Stimulated activated naive CD8-positive, alpha-beta T cell treated with anti-CD3 and anti-CD28 coated beads, Interleukin-15, Interleukin-2, amounts not matched to agents 100 U/mL and 50 U/mL, for 24 hours (primary cell): ENCODE measurements at regions not wholly inside any gene's neighbourhood (a gene's known extent, or its start where the extent isn't known, plus 50 kb on each side); places are given as distances from the start of the nearest gene placed in this dataset.
"Not testable (repeated sequence)": the region's sequence is repeated elsewhere in the genome, so short reads cannot be mapped to it uniquely, and the experiment has no call there.

ENCODE experiments used
- ATAC-seq: fragments of 150-1000 bp; cut with Tn5 transposase; one replicate; pipeline ENCODE4 v1.10.0; 2021
- DNase-seq: peaks from one replicate; pipeline ENCODE4 v3.0.0; 2021

DNA sequence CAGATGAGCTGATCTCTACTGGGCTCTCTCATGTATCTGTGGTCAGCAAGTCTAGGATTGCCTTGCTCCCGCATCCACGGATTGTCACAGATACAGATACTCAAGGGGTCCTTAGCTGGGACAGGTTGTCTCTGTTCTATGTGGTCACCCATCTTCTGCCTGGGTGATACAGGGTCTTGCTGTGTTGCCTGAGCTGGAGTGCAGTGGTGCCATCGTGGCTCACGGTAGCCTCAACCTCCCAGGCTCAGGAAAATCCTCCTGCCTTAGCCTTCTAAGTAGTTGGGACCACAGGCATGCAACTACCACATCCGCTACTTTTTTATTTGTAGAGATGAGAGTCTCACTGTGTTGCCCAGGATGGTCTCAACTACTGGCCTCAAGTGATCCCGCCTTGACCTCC is 72.5 kb upstream of the ZNF217 start:
- DNase-seq (no peak), ATAC-seq (no peak)

DNA sequence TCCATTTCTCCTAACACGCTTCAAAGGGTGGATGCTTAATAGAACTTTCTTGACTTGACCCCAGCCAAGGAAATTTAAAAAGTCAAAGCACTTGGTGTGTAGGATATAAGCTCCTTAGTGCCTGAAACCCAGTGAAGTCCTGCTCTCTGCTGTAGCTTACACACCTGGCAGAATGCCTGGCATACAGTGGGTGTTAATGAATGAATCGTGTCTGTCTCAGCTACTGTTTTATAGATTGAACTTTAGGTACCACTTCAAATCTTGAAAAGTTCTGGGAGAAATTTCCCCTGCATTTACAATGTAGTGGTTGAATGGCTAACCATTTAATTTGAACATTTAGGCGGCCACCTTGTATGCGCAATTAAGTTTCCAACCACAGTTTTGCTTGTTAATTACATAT is 70.5 kb upstream of the ZNF217 start:
- ATAC-seq: no peak

DNA sequence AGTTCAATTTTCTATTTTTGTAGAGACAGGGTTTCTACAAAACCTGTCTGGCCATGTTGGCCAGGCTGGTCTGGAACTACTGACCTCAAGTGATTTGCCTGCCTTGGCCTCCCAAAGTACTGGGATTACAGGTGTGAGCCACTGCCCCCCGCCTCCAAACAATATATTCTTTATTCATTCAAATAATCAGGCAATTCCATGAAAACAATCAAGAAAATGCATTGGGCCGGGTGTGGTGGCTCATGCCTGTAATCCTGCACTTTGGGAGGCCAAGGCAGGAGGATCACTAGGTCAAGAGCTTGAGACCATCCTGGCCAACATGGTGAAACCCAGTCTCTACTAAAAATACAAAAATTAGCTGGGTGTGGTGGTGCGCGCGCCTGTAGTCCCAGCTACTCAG is 69.9 kb upstream of the ZNF217 start:
- not testable (repeated sequence) for ATAC-seq, DNase-seq

More for the DNA sequence above, 70.5 kb upstream of the ZNF217 start:
- DNase-seq: no peak

DNA sequence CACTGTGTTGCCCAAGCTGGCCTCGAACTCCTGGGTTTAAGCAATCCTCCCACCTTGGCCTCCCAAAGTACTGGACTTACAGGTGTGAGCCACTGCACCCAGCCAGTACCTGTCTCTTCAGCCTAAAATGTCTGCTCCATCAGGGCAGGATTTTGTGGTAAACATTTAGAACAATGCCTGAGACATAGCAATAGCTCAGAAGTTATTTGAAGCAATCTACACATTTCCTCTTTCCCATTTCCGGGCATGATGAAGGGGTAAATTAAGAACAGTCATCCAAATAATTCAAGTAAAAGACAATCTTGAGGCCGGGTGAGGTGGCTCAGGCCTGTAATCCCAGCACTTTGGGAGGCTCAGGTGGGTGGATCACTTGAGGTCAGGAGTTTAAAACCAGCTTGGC is 69.0 kb upstream of the ZNF217 start:
- DNase-seq: no peak
- no peak for ATAC-seq

DNA sequence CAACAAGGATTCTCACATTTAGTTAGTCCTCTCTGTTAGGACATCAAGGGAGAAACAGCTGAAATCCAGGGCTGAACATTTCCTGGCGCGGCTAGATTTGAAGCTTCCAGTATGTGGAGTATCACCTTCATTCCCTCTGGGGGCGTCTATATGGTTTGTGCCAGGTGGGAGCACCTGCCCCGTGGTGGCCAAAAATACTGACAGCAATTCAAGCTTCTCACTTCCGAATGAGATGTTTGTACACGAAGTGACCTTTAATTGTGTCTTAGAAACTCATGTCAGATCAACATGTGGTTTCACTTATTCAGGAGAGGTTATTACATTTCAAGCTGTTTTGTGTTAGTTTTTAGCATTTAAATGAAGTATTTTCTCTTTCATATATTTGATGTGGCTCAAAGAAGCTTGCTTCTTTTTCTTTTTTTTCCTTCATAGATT is 67.3 kb upstream of the ZNF217 start:
- ATAC-seq: peak; percentile 35

DNA sequence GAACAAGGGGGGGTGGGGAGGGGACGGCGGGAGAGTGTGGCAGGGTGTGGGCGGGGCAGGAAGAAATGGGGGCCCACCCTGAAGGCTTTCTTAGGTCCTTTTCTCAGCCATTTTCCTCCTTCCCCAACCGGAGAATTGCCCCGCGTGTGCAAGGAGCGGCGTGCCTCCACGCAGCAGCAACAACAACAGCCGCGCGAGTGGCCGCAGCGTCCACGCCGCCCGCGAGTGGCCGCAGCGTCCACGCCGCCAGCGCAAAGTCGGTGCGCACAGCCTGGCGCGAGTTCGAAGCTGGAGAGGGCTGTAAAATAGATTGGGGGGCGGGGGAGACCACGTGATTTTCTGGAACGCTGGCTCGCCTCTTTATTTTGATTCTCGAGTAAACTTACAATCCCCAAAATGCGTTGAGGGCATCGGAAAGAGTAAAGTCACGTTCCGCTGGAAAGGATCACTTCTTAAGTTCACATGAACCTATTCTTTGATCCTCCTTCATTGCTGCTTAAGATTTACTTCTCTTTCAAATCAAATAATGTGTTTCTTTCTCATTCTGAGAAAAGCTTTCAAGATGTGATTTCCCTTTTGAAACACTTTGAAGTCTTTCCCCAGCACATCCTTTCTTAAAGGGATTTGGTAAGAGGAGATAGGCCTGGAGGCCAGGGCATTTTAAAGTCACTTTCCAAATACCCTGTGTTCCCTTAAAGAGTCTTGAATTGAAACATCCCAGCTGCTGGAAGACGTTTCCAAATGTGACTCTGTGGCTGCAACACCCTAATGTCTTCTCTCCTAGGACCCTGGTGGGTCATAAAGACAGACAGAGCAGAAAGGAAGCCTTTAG is 66.7 kb upstream of the ZNF217 start:
- ATAC-seq: peak; percentile 25
- DNase-seq: peak; percentile 64

More for the DNA sequence above, 67.3 kb upstream of the ZNF217 start:
- no peak for DNase-seq

DNA sequence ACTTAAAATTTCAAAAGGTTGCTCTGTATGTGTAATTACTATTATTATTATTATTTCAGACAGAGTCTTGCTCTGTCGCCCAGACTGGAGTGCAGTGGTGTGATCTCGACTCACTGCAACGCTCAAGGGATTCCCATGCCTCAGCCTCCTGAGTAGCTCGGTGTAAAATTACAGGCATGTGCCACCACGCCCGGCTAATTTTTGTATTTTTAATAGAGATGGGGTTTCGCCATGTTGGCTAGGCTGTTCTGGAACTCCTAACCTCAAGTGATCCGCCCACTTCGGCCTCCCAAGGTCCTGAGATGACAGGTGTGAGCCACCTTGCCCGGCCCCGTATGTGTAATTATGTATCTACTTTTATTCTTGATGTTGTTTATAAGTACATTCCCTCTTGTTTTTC is 65.3 kb upstream of the ZNF217 start:
- ATAC-seq: no peak
- no peak for DNase-seq

- no peak for ATAC-seq
- DNase-seq: no peak
Observed at GRCh38 chr20:53658322-53658721, 64.7 kb upstream of the ZNF217 start.

- DNase-seq (no peak), ATAC-seq (no peak)
Observed at GRCh38 chr20:53657732-53658131, 64.1 kb upstream of the ZNF217 start.

DNA sequence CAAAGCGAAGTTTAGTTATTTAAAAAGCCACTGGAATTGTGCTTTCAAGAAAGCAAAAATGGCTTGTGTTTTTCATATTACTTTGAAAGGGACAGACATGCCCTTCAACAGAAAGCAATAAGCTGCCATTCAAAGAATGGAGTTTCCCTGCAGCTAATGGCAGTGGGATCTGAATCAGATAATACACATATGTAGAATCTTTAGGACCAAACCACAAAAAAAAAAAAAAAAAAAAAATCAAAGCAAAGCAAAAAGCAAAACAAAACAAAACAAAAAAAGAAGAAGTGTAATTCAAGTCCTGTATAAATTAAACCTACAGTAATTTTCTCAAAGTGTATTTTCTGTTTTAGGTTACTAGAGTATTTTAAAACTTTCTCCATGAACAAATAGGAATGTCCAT is 63.6 kb upstream of the ZNF217 start:
- DNase-seq (no peak), ATAC-seq (no peak)

DNA sequence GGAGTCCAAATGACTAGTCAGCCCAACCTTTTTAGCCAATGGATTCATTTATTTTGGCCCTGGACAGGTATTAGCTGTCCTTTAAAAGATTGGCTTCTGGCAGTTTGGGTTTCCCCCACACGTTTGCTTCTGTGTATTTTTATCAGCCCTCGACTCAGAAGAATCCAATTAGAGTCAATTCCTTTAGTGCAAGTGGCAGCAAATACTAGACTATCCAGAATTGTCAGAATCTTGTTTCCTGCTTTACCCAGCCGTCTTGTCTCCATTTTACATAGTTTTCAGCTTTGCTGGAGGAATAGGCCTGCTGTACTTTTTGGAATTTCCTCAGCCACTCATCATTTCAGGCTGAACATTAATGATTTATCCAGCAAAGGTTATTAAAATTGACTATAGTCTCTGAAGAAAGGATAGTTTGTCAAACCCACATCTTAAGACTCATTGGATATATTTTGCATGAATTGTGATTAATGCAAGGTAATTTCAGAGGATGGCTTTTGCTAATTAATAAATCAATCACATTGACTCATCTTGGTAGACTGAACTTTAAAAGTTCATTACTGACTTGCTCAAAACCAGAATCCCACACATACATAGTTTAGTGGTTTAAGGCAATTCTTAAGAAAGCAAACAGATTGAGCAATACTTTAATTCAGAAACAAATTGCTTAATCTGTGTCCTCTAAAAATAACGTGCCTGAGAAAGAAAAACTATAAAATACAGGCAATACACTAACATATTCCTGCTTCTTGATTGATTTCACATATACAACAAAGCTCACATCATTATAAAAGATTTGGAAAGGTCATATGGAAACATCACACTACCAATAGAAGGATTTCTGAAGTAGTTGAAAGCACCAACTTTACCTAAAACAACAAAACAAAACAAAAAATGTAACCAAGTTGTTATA is 62.9 kb upstream of the ZNF217 start:
- peak; percentile 23 for ATAC-seq
- no peak for DNase-seq

DNA sequence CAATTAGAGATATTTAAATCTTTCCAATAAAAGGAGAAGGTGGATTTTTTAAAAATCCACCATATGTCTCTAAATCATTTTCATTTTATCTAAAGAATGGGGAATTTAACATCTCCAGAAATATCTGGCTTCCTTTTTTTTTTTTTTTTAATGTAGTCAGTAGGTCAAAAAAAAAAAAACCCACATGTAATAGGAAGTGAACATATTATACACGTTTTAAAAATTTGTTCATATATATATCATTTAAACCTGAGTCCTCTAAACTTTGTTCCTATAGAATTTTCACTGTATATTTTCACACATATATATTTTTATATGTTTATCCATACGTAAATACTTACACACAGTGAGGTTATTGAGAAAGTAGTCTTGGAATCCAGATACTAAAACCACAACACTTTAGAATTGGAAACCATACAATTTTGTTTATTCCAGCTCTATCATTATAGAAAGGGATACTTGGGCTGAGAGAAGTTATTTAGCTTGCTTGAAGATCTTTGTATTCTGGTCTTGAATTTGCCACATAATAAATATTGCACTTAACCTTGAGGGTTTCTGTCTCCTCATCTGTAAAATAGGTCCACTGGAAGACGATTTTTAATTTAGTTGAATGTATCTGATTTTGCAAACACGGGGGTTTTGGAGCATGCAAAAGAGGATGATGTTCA is 62.1 kb upstream of the ZNF217 start:
- ATAC-seq (no peak), DNase-seq (no peak)

DNA sequence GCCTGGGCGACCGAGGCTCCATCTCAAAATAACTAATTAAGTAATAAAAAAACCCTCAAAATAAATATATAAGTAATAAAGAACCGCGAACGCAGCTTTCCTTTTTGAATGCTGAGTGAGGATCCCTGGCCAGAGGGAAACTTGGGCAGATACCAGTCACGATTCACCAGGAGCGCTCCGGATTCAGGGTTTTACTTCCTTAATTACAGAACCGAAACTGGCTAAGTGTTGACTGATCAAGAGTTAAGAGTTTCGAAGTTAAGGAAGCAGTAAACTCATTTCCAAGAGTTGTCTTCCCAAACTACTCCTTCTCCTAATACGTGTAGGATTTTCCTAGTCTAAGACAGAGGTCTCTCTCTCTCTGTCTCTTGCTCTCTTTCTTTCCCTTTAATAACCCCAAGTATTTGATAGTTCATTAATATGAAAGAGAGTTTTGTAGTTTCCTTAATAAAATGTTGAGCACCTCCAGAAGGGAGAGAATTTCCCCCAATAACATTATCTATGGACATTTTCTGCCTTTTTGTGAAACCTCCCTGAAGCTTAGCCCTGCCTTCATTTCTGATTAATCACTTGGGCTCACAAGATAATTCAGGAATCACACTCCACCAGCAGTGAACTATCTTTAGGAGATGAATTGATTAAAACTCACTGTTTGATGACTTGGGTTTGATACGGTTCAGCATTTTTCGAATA is 61.4 kb upstream of the ZNF217 start:
- no peak for DNase-seq
- no peak for ATAC-seq

GRCh38 chr20:53654521-53654920 is 60.9 kb upstream of the ZNF217 start:
- ATAC-seq, DNase-seq: not testable (repeated sequence)

DNA sequence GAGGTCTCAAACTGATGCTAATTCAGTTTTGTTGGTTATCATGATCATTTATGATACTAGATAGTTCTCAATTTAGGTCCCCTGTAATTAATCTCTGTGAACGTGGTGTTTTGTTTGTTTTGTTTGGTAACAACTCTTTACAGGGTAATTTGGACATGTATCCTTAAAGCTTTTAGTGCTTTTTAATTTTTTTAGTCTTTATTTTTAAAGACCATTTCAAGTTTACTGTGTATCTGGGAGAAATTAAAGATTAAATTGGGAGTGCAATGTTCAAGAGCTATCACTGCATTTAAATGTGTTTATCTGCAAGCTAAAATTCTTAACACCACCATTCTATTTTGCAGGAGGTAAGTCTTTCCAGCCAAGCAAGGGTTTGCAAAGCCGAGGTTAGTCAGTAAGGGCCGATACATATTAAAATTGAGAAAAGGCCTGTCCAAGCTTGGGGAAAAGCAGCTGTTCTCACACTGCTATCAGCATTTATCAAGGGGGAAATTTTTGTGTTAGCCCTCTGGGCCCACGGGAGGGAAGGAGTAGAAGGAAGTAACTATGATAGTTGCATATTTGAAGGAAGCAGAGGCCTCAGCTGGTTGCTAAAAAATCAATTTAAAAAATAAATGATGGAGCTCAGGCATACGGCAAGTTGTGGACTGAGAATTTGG is 59.3 kb upstream of the ZNF217 start:
- no peak for DNase-seq
- no peak for ATAC-seq

GRCh38 chr20:53652090-53652858 is 58.6 kb upstream of the ZNF217 start:
- peak; percentile 37 for ATAC-seq
- no peak for DNase-seq

DNA sequence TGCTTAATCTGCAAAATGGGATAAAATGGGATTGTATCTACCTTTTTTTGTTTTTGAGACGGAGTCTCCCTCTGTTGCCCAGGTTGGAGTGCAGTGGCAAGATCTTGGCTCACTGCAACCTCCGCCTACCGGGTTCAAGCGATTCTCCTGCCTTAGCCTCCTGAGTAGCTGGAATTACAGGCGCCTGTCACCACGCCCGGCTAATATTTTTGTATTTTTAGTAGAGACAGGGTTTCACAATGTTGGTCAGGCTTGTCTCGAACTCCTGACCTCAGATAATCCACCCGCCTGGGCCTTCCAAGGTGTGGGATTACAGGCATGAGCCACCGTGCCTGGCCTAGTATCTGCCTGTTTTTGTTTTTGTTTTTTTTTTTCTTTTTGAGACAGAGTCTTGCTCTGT is 55.9 kb upstream of the ZNF217 start:
- not testable (repeated sequence) for DNase-seq, ATAC-seq

GRCh38 chr20:53647286-53647821 is 53.7 kb upstream of the ZNF217 start:
- DNase-seq: no peak
- ATAC-seq: no peak

- no peak for ATAC-seq
- no peak for DNase-seq
Observed at GRCh38 chr20:53646550-53646949, 52.9 kb upstream of the ZNF217 start.

DNA sequence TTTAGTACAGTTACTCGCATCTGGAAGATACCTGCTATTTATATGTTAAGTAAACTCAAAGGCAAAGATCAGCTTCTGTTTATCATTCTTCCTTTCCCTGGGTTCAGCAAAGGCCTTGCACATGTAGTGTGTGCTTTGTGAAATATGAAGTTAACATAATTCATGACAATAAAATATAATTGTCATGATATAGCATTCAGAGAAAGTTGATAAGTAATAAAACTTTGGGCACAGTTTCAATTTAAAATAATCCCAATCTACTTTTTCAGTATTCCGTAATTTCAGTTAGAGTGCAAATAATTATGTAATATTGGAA is 51.9 kb upstream of the ZNF217 start:
- no peak for DNase-seq
- ATAC-seq: no peak
